ENCODE measurements at regions not wholly inside any gene's neighbourhood (a gene's known extent, or its start where the extent isn't known, plus 50 kb on each side); places are given as distances from the start of the nearest gene placed in this dataset.

DNA sequence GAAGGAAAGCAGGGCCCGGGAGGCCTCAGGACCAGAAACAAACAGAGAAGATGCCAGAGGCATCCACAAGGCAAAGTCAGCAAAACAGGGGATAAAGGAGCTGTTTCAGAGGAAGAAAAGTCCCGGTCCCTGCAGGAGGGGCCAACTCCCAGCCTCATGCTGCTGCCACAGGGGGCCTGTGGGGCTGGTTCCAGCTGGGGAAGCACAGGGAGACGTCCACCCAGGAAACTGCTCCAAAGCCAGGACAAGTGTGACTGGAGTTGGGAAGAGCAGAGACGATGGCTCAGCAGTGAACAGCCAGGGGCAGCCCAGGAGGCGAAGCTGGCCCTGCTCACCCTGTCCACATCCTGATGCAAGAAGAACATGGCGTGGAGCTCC lies 454.4 kb downstream of the BRD1 start:
- DNase-seq (ENCODE audit: low read depth in 2 of 3, low spot score in 2 of 3): no peak

DNA sequence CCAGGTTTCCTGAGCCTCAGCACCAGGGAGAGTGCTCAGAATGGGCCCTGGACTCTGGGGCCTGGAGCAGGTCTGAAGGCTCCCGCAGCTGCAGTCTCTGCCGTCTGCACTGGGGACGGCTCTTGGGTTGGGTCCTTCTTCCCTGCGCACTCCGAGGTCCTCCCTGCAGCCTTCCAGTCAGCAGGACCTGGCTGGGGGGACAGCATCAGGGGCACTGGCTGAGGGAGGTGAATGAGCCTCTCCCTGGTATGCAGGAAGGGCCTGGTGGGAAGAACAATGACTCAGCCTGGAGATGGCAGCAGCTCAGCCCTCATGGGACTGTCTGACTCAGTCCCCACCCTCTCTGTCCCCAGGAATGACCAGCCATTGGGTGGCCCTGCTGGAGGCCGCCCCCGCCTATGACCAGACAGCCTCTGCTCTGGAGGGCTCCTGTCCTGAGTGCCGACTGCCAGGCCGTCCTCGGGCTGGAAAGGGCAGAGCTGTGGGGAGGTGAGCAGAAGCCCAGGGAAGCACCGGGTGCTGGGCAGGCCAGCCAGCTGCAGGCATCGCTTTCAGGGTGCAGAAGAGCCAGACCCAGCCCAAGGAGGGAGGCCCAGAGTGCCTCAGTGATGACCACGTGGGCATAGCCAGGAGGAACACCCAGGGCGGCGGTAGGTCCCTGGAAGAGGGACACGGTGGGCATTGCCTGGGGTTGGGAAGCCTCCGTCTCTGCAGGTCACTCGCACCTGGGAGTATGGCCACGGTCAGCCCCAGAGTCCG lies 455.0 kb downstream of the BRD1 start:
- DNase-seq (ENCODE audit: low read depth in 2 of 3, low spot score in 2 of 3): no peak

DNA sequence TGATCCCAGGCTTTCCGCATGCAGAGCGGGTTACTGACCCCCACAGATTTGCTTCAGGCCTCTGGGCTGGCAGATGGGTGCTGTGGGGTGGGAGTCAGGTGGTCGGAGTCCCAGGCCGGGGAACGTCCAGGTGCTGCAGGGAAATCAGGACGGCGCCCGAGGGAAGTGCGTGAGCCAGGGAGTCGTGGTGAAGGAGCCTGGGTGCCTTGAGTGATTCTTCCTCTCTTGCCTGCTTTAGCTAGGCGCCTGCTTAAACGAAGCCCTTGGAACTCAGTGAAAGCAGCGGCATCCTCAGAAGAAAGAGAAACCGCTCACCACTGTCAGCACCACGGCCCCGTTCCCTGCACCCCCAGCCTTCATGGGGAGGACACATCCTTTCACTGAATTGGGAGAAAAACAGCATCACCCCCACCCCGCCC lies 455.6 kb downstream of the BRD1 start:
- DNase-seq (ENCODE audit: low read depth in 2 of 3, low spot score in 2 of 3): no peak

DNA sequence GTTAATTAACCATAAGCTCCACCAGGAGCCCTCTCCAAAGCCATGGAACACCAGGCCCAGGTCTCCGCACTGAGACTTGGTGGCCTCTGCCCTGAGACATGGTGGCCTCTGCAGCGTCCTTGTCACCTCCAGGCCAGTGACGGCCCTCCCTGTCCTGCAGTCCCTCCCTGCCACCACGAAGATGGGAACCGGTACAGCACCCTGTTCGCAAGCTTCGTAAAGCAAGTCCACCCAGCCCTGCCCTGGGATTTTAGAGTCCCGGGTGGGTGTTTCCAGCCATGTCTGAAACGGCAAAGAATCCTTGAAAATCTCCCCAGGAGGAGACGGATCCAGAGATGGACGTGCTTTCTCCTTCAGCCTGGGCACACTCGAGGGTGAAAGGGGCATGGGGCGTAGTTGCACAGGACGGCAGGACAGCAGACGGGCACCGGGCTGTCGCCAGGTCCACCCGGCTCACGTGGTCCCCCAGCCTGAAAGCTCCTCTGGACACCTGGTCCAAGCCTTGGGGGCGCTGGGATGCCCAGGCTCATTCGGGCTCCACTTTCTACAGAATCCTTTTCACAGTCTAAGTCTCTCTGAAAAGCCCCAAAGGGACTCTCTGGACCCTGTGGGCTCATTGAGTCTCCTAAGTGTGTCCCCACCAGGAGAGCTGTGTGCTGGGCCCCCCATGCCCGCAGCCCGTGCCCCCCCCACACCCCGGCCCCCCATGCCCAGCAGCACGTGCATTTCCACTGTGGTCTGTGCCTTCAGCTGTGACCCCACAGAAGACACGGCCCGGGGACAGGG lies 456.2 kb downstream of the BRD1 start:
- no peak for DNase-seq (ENCODE audit: low read depth in 2 of 3, low spot score in 2 of 3)

GRCh38 chr22:49370627-49371301 lies 456.9 kb downstream of the BRD1 start:
- no peak for DNase-seq (ENCODE audit: low read depth in 2 of 3, low spot score in 2 of 3)

DNA sequence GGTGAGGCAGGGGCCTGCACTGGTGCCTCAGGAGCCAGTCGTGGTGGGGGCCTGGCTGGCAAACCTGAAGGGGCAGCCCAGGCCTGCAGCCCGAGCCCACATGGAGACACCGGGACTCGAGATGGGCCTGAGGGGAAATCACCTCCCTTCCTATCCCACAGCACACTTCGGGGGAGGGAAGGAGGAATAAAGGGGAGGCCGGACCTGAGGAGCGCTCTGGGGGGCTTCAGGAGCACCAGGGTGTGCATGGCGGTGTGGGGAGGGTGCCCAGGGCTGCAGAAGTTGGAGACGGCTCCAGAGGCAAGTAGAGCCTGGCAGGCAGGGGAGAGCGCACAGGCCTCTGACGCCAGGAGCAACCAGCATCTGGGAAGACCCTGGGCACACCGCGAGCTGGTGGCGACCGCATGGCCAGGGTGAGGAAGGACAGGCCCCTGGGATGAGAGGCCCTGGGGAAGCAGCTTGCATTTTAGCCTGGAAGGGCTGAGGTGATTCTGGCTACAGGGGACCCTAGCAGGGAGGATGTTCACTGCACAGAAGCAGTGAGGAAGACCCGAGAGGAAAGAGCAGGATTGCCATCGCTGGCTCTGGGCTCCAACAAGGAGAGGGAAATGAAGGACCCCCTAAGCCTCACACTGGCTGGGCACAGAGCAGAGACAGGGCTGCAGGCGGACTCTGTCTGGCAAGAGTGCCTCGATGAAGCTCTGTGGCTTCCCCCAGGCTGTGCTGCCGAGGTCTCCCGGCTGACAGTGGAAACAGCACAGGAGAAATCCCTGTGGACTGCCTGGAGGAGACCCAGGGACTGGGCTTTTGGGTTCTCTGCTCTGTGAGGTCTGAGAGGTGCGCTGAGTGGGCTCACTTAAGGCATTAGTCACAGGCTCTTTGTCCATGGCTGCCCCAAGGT lies 457.7 kb downstream of the BRD1 start:
- no peak for DNase-seq (ENCODE audit: low read depth in 2 of 3, low spot score in 2 of 3)

DNA sequence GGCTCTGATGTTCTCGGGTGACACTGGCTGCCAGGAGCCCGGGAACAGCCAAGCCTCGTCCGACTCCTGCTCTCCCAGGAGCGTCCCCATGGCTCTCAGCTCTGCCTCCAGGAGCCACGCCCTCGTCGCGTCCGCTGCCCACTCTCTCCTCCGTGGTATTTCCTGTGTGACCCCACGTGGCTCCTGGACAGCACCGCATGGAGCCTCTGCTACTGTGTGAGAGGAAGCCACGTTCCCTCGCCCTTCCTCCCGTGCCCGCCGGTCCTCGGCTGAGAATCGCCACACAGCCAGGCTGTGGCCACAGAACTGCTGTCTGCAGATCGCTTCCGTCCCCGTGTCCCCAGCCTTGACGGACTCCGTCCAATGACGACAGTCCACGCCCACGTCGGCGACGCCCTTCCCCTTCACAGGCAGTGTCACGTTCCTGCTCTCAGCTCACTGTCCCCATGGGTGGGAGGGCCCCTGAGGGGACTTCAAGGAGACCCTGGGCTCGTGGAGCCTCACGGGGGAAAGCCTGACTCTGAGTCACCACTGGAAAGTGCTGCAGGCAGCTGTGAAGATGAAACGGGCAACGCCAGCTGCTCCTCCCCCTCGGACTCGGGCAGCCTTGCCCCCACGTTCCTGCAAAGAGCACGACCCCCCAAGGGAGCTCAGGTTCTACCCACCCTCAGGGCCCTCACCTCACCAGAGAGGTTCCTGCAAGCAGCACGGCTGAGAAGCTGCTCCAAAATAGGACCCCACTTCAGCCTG lies 458.5 kb downstream of the BRD1 start:
- no peak for DNase-seq (ENCODE audit: low read depth in 2 of 3, low spot score in 2 of 3)

GRCh38 chr22:49368221-49368975 lies 459.3 kb downstream of the BRD1 start:
- DNase-seq (ENCODE audit: low read depth in 2 of 3, low spot score in 2 of 3): no peak

- no peak for DNase-seq (ENCODE audit: low read depth in 2 of 3, low spot score in 2 of 3)
These were observed 460.5 kb downstream of the BRD1 start for GRCh38 chr22:49367041-49367697.

DNA sequence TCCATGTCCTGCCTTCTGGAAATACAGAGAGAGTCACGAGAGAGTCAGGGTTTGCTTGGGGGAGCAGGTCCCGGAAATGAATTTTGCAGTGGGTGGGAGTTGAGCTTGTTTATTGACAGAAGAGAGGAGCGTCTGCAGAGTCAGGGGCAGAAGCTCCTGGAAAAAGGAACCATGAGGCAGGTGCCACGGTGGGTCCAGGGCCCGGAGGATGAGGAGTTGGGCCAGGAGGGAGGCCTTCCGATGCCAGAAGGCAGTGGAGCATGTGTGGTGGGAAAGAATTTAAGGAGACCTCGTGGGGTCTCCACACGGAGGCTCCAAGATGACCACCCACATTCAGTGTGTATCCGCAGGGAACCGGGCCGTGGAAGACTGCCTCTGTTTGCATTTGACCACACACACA lies 461.2 kb downstream of the BRD1 start:
- no peak for DNase-seq (ENCODE audit: low read depth in 2 of 3, low spot score in 2 of 3)

GRCh38 chr22:49365910-49366309 lies 461.8 kb downstream of the BRD1 start:
- DNase-seq (ENCODE audit: low read depth in 2 of 3, low spot score in 2 of 3): no peak

GRCh38 chr22:49365191-49365837 lies 462.4 kb downstream of the BRD1 start:
- DNase-seq (ENCODE audit: low read depth in 2 of 3, low spot score in 2 of 3): no peak

- no peak for DNase-seq (ENCODE audit: low read depth in 2 of 3, low spot score in 2 of 3)
These were observed 463.3 kb downstream of the BRD1 start for GRCh38 chr22:49364398-49364797.

DNA sequence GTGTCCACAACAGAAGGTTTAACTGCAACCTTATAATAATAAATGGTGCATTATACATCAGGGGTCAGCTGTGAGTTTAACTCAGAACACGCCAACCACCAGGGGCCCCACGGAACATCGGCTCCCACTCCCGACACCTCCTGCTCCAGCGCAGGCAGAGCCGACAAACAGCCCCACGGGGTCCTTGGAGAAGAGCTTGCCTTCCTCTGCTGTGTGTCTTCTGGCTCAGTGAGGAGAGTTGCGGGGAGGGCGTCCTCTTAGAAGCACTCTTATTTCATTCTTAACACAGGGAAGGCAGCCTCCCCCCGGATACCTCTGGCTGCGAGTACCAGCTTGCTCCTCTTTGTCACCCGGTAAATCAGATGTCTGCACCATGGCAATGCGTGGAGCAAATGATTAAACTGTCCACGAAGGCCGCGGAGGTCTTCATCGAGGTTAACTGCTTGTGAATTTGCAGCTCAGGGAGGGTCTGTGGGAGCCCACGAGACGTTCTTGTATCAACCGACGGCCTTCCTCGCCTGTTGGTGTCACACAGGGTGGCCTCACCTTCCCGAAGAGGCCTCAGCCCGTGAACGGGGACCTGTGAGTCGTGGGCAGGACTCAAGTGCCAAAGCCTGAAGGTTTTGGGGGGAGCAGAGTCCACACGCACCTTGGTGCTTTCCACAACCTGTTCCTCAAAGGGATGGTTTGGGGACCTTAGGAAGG lies 464.0 kb downstream of the BRD1 start:
- no peak for DNase-seq (ENCODE audit: low read depth in 2 of 3, low spot score in 2 of 3)

GRCh38 chr22:49362211-49362839 lies 465.3 kb downstream of the BRD1 start:
- no peak for DNase-seq (ENCODE audit: low read depth in 2 of 3, low spot score in 2 of 3)

- no peak for DNase-seq (ENCODE audit: low read depth in 2 of 3, low spot score in 2 of 3)
These were observed 466.5 kb downstream of the BRD1 start for GRCh38 chr22:49361164-49361563.

DNA sequence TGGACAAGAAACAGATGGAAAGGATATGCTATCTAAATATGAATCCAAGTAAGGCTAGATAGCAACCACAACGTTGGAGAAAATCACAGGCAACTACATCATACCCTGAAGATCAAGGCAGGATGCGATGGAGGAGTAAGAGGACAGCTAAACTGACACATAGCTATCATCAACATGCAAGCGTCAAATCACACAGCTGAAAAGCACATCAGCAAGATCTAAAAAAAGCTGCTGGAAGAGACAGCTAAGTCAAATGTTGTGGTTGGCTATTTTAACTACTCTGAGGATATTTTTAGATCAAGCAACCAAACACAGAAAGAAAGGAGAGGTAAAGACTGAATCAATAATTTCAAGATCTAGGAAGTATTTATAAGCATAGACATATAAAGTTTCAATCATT lies 466.9 kb downstream of the BRD1 start:
- DNase-seq (ENCODE audit: low read depth in 2 of 3, low spot score in 2 of 3): no peak

DNA sequence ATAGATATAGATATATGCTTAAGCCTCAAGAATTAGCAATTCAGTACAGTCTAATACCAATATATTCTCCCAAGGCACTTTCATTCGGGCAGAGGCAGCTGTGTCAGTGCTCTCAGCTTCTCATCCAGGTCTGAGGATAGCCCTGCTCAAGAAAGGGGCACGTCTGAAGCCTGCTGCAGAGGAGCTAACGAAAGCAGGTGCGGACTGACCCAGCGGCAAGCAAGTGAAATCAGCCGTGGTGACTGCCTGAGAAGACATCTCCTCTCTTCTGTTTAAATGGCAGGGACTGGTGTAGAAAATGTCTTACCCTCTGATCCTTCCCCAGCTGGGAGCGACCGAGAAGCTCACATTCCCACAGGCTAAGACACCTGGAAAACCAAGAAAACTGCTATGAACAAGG lies 468.6 kb downstream of the BRD1 start:
- DNase-seq (ENCODE audit: low read depth in 2 of 3, low spot score in 2 of 3): no peak

All from activated CD8-positive, alpha-beta memory T cell treated with anti-CD3 and anti-CD28 coated beads for 48 hours (primary cell).